B cell (primary cell): ENCODE measurements at regions not wholly inside any gene's neighbourhood (a gene's known extent, or its start where the extent isn't known, plus 50 kb on each side); places are given as distances from the start of the nearest gene placed in this dataset.
A peak's percentile ranks its signal among the peaks of the same experiment; 100 is the strongest.

Experiments
- ATAC-seq: fragments of 200-7000 bp; cut with Tn5 transposase; one replicate; pipeline ENCODE4 v1.10.0; 2021; ENCODE audit warnings: low read depth, mild to moderate bottlenecking, moderate number of reproducible peaks, moderate library complexity
- CTCF ChIA-PET: fragments of 350-600 bp; sonication (Branson Sonifier 250); formaldehyde crosslinking; loops from one replicate; lab custom pipeline; 2021; ENCODE audit warnings: antibody characterized with exemption, inconsistent platforms; lab: Charles Lee
- POLR2A ChIA-PET: fragments of 350-600 bp; sonication (Branson Sonifier 250); formaldehyde crosslinking; loops from one replicate; lab custom pipeline; 2021; ENCODE audit warnings: antibody characterized with exemption; lab: Charles Lee
- DNase-seq: peaks from one replicate; pipeline ENCODE4 v3.0.0; 2013
- H2AFZ ChIP-seq: 2 replicates; pipeline ENCODE4 v1.6.1; 2012; ENCODE audit warnings: mild to moderate bottlenecking, low read depth, low read length; ENCODE audit not compliant: insufficient read depth, poor library complexity, severe bottlenecking
- H3K27ac ChIP-seq, 2 donors: 1 replicate in 1 of 2; 2 replicates in 1 of 2; pipeline ENCODE4 v1.5.1; 2012 to 2013; ENCODE audit warnings: low read length in 2 of 2, mild to moderate bottlenecking in 2 of 2, moderate library complexity in 1 of 2
- H3K27me3 ChIP-seq, 4 experiments: fragments of 200-600 bp in 1 of 4; sonication (generic) in 1 of 4; replicated peaks in 1 of 4; 1 replicate in 2 of 4; 2 replicates in 2 of 4; pipeline versions ENCODE4 v1.6.1 to v1.7.0; 2013 to 2016; ENCODE audit warnings: low read length in 3 of 4, mild to moderate bottlenecking in 2 of 4, mixed read lengths in 1 of 4, moderate library complexity in 1 of 4; ENCODE audit not compliant: insufficient read depth in 4 of 4, control insufficient read depth in 3 of 4; ENCODE audit errors: control extremely low read depth in 1 of 4
- H3K36me3 ChIP-seq, 2 experiments: replicated peaks in 1 of 2; 1 replicate in 1 of 2; 2 replicates in 1 of 2; pipeline versions ENCODE4 v1.6.1 to v1.7.1; 2013; ENCODE audit warnings: low read length in 1 of 2; ENCODE audit not compliant: insufficient read depth in 2 of 2, control insufficient read depth in 1 of 2; ENCODE audit errors: control extremely low read depth in 1 of 2, extremely low read depth in 1 of 2
- H3K4me1 ChIP-seq, 2 donors: fragments of 200-600 bp in 1 of 2; sonication (generic) in 1 of 2; 1 replicate in 1 of 2; 2 replicates in 1 of 2; pipeline versions ENCODE4 v1.5.1 to v1.6.1; 2013 to 2017; ENCODE audit warnings: low read length in 2 of 2; ENCODE audit not compliant: control insufficient read depth in 2 of 2, insufficient read depth in 2 of 2
- H3K4me2 ChIP-seq: replicated peaks from 2 replicates; pipeline ENCODE3; 2012; ENCODE audit warnings: mild to moderate bottlenecking, low read depth, low read length; ENCODE audit not compliant: poor library complexity, severe bottlenecking
- H3K4me3 ChIP-seq, 5 experiments: fragments of 200-600 bp in 1 of 5; sonication (generic) in 1 of 5; 1 replicate in 3 of 5; 2 replicates in 2 of 5; pipeline versions ENCODE4 v1.5.1 to v1.7.0; 2011 to 2016; ENCODE audit warnings: low read length in 4 of 5, mild to moderate bottlenecking in 4 of 5, low read depth in 2 of 5, control low read depth in 1 of 5, moderate library complexity in 1 of 5; ENCODE audit not compliant: insufficient read depth in 1 of 5; ENCODE audit errors: control extremely low read depth in 1 of 5, extremely low read depth in 1 of 5
- H3K79me2 ChIP-seq: fragments of 200-600 bp; sonication (generic); one replicate; pipeline ENCODE4 v1.6.0; 2016; ENCODE audit warnings: low read length; ENCODE audit not compliant: control insufficient read depth, insufficient read depth
- H3K9ac ChIP-seq: fragments of 200-600 bp; sonication (generic); 2 replicates; pipeline ENCODE4 v1.6.1; 2017; ENCODE audit warnings: mild to moderate bottlenecking, low read length, moderate library complexity
- H3K9me3 ChIP-seq, 3 donors: one replicate each; pipeline versions ENCODE4 v1.6.1 to v1.7.1; 2013; ENCODE audit warnings: low read length in 2 of 3; ENCODE audit not compliant: control insufficient read depth in 2 of 3, insufficient read depth in 1 of 3; ENCODE audit errors: control extremely low read depth in 1 of 3
- H4K20me1 ChIP-seq: 2 replicates; pipeline ENCODE4 v1.6.0; 2012; ENCODE audit warnings: mild to moderate bottlenecking, low read length; ENCODE audit not compliant: insufficient read depth, control insufficient read depth, poor library complexity, severe bottlenecking
- H3K27ac Mint-ChIP-seq: one replicate; pipeline ENCODE4 v1.8.0; 2021; ENCODE audit warnings: mixed read lengths
- H3K27me3 Mint-ChIP-seq: one replicate; pipeline ENCODE4 v1.8.0; 2021; ENCODE audit warnings: mixed read lengths
- H3K4me1 Mint-ChIP-seq: one replicate; pipeline ENCODE4 v1.8.0; 2021; ENCODE audit warnings: mixed read lengths
- H3K4me3 Mint-ChIP-seq: one replicate; pipeline ENCODE4 v1.8.0; 2021; ENCODE audit warnings: mixed read lengths
- H3K9me3 Mint-ChIP-seq: one replicate; pipeline ENCODE4 v1.8.0; 2022; ENCODE audit warnings: mixed read lengths; ENCODE audit not compliant: insufficient read depth
- CTCF ChIP-seq: fragments of 200-600 bp; IDR thresholded peaks from one replicate; pipeline ENCODE4 v1.8.0; 2022; ENCODE audit warnings: antibody characterized with exemption, mild to moderate bottlenecking
- EZH2 ChIP-seq: IDR thresholded peaks from 2 replicates; pipeline ENCODE4 v1.6.1; 2012; ENCODE audit warnings: borderline replicate concordance, low read depth, mild to moderate bottlenecking, moderate library complexity, low read length; ENCODE audit not compliant: insufficient read depth, poor library complexity, severe bottlenecking
- WGBS: methylation state at CpG from one replicate; pipeline ENCODE4 v1.1.5; 2013; ENCODE audit warnings: missing lambda C conversion rate; ENCODE audit not compliant: insufficient coverage; 5-methylcytosine and 5-hydroxymethylcytosine counted together
- intact Hi-C: fragments of 100-400 bp; cut with micrococcal nuclease; formaldehyde crosslinking; loops from one replicate; pipeline ENCODE4 v1.10.0; 2022

GRCh38 chr1:244325056-244325758 lies 126.5 kb downstream of the ADSS2 start:
- CTCF ChIA-PET, result interaction anchor here (1.0 to 3.0 kb wide), 2 partner anchors 23 to 26 kb away, joined by 4 to 9 read pairs; no protein-coding TSS in a partner anchor
- Histone ChIP-seq H3K4me2 (peak overlapping the region; percentile 50), H4K20me1 (no peaks in the 10 kb centered on the region), H2AFZ (peak overlapping the region; percentile 74), H3K9me3 (peaks cover 0 to 2% (median 0%) of the 10 kb centered on the region in 3 donors), H3K4me1 (peaks cover 10% of the 10 kb centered on the region in 2 donors), H3K9ac (peak overlapping the region; percentile 9), H3K36me3 (no peaks in the 10 kb centered on the region), H3K79me2 (peaks cover 19% of the 10 kb centered on the region), H3K27ac (peak overlapping the region; percentile 11 to 64), H3K27me3 (no peaks in the 10 kb centered on the region), H3K4me3 (peak overlapping the region in 2 of 5 experiments; percentile 32 to 46)
- Mint-ChIP-seq H3K4me1 (peaks cover 35% of the 10 kb centered on the region), H3K9me3 (peaks cover 2% of the 10 kb centered on the region), H3K4me3 (peak overlapping the region; percentile 75), H3K27ac (peak overlapping the region; percentile 86), H3K27me3 (no peaks in the 10 kb centered on the region)
- peak; percentile 83 for ATAC-seq
- WGBS, result 0% methylated on average over 4 of the region's 8 CpGs
- TF ChIP-seq CTCF, result no peak
- no peak for TF ChIP-seq EZH2
- intact Hi-C loops, result no loop called here
- POLR2A ChIA-PET, result interaction anchor here (0.6 to 1.1 kb wide), 4 partner anchors 26 to 476 kb away, joined by 3 to 5 read pairs (median 3); no protein-coding TSS in a partner anchor
- peak; percentile 33 for DNase-seq

- no peak overlapping the region for H3K27ac Mint-ChIP-seq
- no peaks in the 10 kb centered on the region for H3K27me3 ChIP-seq
- H4K20me1 ChIP-seq, result no peaks in the 10 kb centered on the region
- WGBS, result 100% methylated on average over 1 of the region's 2 CpGs
- H3K9me3 Mint-ChIP-seq, result peaks cover 2% of the 10 kb centered on the region
- no peak overlapping the region for H3K4me3 ChIP-seq
- DNase-seq (no peak), ATAC-seq (no peak)
- H3K36me3 ChIP-seq, result no peaks in the 10 kb centered on the region
- TF ChIP-seq EZH2 (no peak), CTCF (no peak)
- no peaks in the 10 kb centered on the region for H3K27me3 Mint-ChIP-seq
- intact Hi-C loops, result no loop called here
- no peak overlapping the region for H3K27ac ChIP-seq
- H3K9me3 ChIP-seq, result peaks cover 0 to 2% (median 0%) of the 10 kb centered on the region in 3 donors
- no peak overlapping the region for H3K9ac ChIP-seq
- peaks cover 6 to 9% of the 10 kb centered on the region in 2 donors for H3K4me1 ChIP-seq
- H3K4me3 Mint-ChIP-seq, result no peak overlapping the region
- H2AFZ ChIP-seq, result no peak overlapping the region
- H3K79me2 ChIP-seq, result peaks cover 19% of the 10 kb centered on the region
- CTCF ChIA-PET, result no interaction called here
- no peak overlapping the region for H3K4me2 ChIP-seq
- POLR2A ChIA-PET, result no interaction called here
- H3K4me1 Mint-ChIP-seq, result peaks cover 28% of the 10 kb centered on the region
These were observed 125.0 kb downstream of the ADSS2 start for GRCh38 chr1:244326757-244327156.
